ENCODE measurements at regions not wholly inside any gene's neighbourhood (a gene's known extent, or its start where the extent isn't known, plus 50 kb on each side); places are given as distances from the start of the nearest gene placed in this dataset.

GRCh38 chr10:35993591-35994515 is 351.8 kb upstream of the FZD8 start:
- H4K91ac ChIP-seq (replicated peaks; ENCODE audit: insufficient read length, low read length), result no peak overlapping the region
- H3K4me1 ChIP-seq (replicated peaks in 1 of 4; ENCODE audit: control insufficient read depth in 3 of 4, insufficient read depth in 4 of 4, low read length in 3 of 4), result peaks cover 0 to 5% (median 1%) of the 10 kb centered on the region in 4 experiments; a peak in 3 of 7 replicates
- H3K79me2 ChIP-seq (ENCODE audit: control insufficient read depth in 1 of 2, insufficient read depth in 2 of 2, low read length in 2 of 2), result no peaks in the 10 kb centered on the region
- no peak overlapping the region for H2BK12ac ChIP-seq (ENCODE audit: low read depth, low read length)
- no peaks in the 10 kb centered on the region for H3K27me3 ChIP-seq (replicated peaks in 1 of 4; ENCODE audit: control insufficient read depth in 3 of 4, extremely low read depth in 1 of 4, insufficient read depth in 3 of 4, low read length in 3 of 4)
- WGBS, 2 experiments (ENCODE audit: extremely low coverage in 1 of 2, insufficient coverage in 1 of 2, insufficient read length in 1 of 2, insufficient replicate concordance in 2 of 2, low coverage in 1 of 2, low lambda C conversion rate in 2 of 2, missing lambda C conversion rate in 1 of 2), result 85% methylated on average over 8 of the region's 8 CpGs; no CpG with 5 or more reads in 1 of the 2 experiments
- DNase-seq (ENCODE audit: low read depth in 1 of 2, low spot score in 2 of 2) (no peak), FAIRE-seq (no peak)
- H3K9me3 ChIP-seq (ENCODE audit: insufficient read depth in 2 of 2, low read depth in 1 of 2, low read length in 1 of 2), result no peaks in the 10 kb centered on the region
- H3K4me3 ChIP-seq (ENCODE audit: extremely low read depth in 1 of 4, insufficient read depth in 2 of 4, low read depth in 3 of 4, low read length in 4 of 4), result no peak overlapping the region
- no peak overlapping the region for H3K56ac ChIP-seq (replicated peaks; ENCODE audit: insufficient read length, low read depth, low read length)
- H2BK15ac ChIP-seq (ENCODE audit: low read length), result no peak overlapping the region
- CTCF ChIA-PET (ENCODE audit: partially characterized antibody), result interaction anchor here (0.6 kb wide), 1 partner anchor 21 kb away, joined by 3 read pairs; no protein-coding TSS in a partner anchor
- no peak overlapping the region for H3K14ac ChIP-seq (ENCODE audit: insufficient read length)
- H4K8ac ChIP-seq (ENCODE audit: extremely low read depth, insufficient read depth, low read length), result no peak overlapping the region
- H4K5ac ChIP-seq (ENCODE audit: insufficient read length, low read depth, low read length), result no peak overlapping the region
- H2BK5ac ChIP-seq (ENCODE audit: low read depth, low read length), result no peak overlapping the region
- no peak overlapping the region for H2BK20ac ChIP-seq (ENCODE audit: low read length)
- no peaks in the 10 kb centered on the region for H3K79me1 ChIP-seq (ENCODE audit: low read depth, low read length)
- no peak overlapping the region for H2AK5ac ChIP-seq (ENCODE audit: low read depth, low read length)
- POLR2A ChIA-PET (ENCODE audit: partially characterized antibody), result no interaction called here
- peak overlapping the region; percentile 74; the same call in 1 of the 2 replicates for H2AFZ ChIP-seq (ENCODE audit: low read length)
- no peaks in the 10 kb centered on the region for H3K23me2 ChIP-seq (ENCODE audit: low read depth, low read length)
- H3K23ac ChIP-seq (ENCODE audit: insufficient read length), result no peak overlapping the region
- no peaks in the 10 kb centered on the region for H4K20me1 ChIP-seq (replicated peaks in 1 of 2; ENCODE audit: control insufficient read depth in 1 of 2, insufficient read depth in 2 of 2, low read length in 2 of 2)
- H3K27ac ChIP-seq (ENCODE audit: low read depth, low read length), result no peak overlapping the region
- no peaks in the 10 kb centered on the region for H3K36me3 ChIP-seq (ENCODE audit: control insufficient read depth in 2 of 4, insufficient read depth in 4 of 4, low read length in 3 of 4)
- no peak overlapping the region for H3K9ac ChIP-seq (replicated peaks in 1 of 4; ENCODE audit: extremely low read depth in 1 of 4, low read depth in 3 of 4, low read length in 3 of 4)
- no peak for TF ChIP-seq POU5F1 (IDR thresholded peaks at IDR 0.05; ENCODE audit: low read depth, low read length)
- TF ChIP-seq SIX5 (IDR thresholded peaks at IDR 0.05; ENCODE audit: low read depth, low read length), result no peak
- TF ChIP-seq RFX5 (IDR thresholded peaks at IDR 0.05; ENCODE audit: borderline replicate concordance, low read depth, low read length), result no peak
- H2BK120ac ChIP-seq (replicated peaks; ENCODE audit: low read depth, low read length), result no peak overlapping the region
- no peak overlapping the region for H3K4ac ChIP-seq (replicated peaks; ENCODE audit: insufficient read length, low read depth, low read length)
- H3K4me2 ChIP-seq (ENCODE audit: insufficient read depth in 1 of 2, low read depth in 2 of 2, low read length in 2 of 2), result no peak overlapping the region
- no peak overlapping the region for H3K18ac ChIP-seq (ENCODE audit: extremely low read depth, low read length)
